ENCODE measurements at regions not wholly inside any gene's neighbourhood (a gene's known extent, or its start where the extent isn't known, plus 50 kb on each side); places are given as distances from the start of the nearest gene placed in this dataset.
"Not testable (repeated sequence)": the region's sequence is repeated elsewhere in the genome, so short reads cannot be mapped to it uniquely, and the experiment has no call there.

DNA sequence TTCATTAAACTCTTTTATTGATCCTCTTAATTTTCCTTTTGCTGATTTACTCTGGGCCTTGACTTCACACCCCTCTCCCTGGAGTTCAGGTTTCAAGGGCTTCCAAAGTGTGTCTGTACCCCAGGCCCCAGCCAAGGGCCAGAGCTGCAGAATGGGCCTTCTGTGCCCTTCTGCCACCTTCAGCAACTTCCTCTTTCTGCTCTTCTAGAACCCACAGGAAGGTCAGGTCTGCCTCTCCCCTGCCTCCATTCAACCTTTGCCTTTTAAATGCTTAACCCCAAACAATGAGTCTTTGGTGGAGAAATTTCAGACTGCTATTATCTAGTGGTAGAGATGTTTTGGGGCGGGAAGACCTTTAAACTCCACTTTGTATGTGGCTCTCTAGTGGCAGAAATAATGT lies 63.1 kb downstream of the TSN start:
- no peak for DNase-seq

GRCh38 chr2:121819846-121820245 lies 64.4 kb downstream of the TSN start:
- DNase-seq, result no peak

- no peak for DNase-seq
Measured at GRCh38 chr2:121821476-121822158, 66.2 kb downstream of the TSN start.

GRCh38 chr2:121824264-121824663 lies 68.8 kb downstream of the TSN start:
- no peak for DNase-seq

GRCh38 chr2:121825003-121825950 lies 69.8 kb downstream of the TSN start:
- DNase-seq, result no peak

DNA sequence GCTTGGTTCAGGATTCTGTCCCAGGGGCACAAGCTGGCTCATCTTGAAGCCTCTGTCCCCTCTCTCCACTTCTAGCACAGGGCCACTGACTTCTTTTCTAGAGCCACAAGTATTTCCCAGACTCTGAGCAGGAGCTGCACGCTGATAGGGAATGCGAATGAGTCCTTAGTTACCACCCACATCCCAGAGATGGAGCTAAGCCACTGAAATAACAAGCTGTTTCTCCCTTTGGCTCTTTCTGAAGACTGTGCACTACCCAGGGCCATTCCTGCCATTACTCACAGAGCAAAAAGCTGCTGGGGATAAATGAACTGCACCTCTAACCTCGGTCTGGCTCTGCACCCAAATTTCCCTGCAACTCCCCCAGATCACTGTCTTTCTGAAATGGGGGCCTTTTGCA lies 70.6 kb downstream of the TSN start:
- DNase-seq, result no peak

- DNase-seq, result no peak
Measured at GRCh38 chr2:121828281-121828731, 72.9 kb downstream of the TSN start.

DNA sequence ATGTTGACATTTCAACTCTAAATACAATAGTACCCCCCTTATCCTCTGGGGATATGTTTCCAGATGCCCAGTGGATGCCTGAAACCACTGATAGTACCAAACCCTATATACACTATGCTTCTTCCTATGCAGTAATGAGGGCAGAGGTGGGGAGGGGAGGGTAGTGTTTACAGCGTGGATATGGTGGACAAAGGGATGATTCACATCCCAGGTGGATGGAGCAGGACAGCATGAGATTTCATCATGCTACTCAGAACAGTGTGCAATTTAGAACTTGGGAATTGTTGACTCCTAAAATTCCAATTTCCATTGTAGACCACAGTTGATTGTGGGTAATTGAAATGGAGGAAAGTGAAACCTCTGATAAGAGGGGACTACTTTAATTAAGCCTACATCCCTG lies 75.4 kb downstream of the TSN start:
- DNase-seq, result no peak

DNA sequence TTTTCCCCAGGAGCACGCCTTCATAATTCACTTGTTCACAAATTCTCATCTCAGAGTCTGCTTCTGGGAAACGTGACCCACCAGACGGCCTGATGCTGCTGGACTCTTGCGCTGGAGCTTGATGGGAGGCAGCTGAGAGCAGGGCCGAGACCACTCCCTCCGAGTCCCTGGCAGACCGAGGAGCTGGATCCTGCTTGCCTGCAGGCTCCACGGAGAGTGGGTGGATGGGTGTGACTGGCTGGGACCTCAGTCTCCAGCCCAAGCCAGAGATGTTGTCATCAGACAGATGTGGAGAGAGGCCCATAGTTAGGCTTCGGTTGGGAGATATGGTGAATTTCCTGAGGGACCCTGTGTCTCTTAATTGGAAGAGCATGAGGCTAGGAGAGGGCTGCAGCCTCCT lies 76.4 kb downstream of the TSN start:
- DNase-seq, result no peak

DNA sequence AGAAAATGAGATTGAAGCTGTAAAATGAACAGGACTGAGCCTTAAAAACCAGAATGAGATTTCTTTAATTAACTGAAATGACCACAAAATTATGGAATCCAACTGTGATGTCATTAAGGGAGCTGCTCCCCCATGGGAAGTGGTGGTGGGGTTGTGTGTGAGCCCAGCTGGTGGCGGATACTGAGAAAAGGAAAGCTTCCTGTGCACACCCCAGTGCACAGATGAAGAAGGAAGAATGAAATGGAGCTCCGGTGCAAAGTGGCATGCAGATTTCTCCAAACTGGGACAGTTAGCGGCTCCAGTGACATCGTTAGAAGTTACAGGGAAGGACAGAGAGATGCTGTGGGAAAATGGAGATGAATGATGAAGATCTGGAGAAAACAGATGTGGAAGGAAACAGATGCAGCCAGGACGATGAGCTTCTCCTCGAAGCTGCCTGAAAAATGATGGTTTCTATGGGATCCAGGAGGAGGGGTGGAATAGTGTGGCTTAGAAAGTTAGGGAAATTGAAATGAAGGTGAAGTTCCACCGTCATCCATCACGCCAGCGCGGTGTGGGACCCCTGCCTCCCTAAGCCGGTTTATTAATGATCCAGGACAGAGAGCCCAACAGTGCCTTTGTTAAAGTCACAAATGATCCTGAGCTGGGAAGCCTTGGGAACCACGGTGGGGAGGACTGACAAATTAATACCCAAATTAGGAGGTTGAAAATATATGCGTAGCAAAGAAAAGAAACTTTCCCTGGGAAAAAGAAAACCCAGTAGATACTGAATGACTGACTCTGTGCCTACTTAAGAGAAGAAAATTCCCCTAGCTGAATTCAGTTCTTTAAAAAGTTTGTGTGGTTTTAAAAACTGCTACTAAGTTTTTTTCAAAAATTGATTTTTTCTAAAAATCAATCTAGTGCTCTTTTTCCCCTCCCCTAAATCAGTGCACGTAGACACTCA lies 77.2 kb downstream of the TSN start:
- DNase-seq, result no peak

GRCh38 chr2:121833358-121833723 lies 77.9 kb downstream of the TSN start:
- DNase-seq, result no peak

- no peak for DNase-seq
Measured at GRCh38 chr2:121836611-121837010, 81.2 kb downstream of the TSN start.

GRCh38 chr2:121837591-121837990 lies 82.1 kb downstream of the TSN start:
- no peak for DNase-seq

- DNase-seq, result no peak
Measured at GRCh38 chr2:121838551-121838950, 83.1 kb downstream of the TSN start.

DNA sequence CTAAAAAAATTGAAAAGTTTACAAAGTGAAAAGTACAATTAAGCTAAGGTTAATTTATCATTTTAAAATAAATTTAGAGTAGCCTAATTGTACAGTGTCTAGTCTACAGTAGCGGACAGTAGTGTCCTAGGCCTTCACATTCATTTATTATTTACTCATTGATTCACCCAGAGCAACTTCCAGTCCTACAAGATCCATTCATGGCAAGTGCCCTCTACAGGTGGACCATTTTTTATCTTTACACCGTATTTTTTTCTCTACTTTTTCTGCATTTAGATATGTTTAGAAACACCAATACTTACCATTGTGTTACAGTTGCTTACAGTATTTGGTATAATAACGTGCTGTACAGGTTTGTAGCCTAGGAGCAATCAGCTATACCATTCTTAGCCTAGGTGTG lies 84.1 kb downstream of the TSN start:
- DNase-seq, result no peak

GRCh38 chr2:121849236-121849635 lies 93.8 kb downstream of the TSN start:
- no peak for DNase-seq

DNA sequence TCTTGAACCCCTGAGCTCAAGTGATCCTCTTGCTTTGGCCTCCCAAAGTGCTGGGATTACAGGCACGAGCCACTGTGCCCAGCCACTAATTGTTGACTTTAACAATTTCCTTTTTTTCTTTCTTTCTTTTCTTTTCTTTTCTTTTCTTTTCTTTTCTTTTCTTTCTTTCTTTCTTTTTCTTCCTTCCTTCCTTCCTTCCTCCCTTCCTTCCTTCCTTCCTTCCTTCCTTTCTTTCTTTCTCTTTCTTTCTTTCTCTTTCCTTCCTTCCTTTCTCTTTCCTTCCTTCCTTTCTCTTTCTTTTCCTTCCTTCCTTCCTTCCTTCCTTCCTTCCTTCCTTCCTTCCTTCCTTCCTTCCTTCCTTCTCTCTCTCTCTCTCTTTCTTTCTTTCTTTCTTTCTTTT lies 97.7 kb downstream of the TSN start:
- DNase-seq, result not testable (repeated sequence)

DNA sequence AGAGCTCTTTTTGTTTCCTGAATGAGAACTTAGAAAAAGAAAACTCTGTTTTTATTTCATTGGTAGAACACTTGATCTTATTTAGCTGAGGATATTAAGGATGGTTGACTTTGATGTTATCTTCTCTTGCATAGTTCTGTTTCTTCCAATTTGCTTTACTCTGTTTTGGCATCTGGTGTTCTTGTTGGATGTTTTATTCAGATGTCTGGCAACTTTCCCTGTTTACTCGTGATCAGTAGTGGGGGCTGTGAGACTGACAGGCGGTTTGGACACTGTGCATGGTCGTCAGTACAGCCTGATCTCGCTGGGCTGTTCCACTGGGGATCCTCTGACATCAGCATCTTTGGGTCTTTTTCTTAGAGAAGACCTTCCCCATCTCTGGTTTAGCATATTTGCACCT lies 100.1 kb downstream of the TSN start:
- DNase-seq, result no peak

DNA sequence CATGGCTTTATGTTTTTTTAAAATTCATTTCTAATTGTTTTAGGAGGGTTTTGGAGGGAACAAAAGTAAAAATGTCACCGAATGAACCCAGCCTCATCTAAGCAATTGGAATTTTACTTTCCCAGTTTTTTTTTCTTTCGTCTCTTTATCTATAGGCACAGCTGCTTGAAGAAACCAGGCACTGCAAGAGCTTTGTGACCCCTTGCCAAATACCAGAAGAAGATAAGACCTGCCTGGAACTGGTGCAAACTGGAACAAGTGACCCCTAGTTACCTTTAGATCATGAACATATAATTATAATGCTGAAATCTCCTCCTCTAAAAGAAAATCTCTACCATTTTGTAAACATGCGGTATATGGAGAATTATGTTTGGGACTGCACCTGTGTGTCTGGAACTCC lies 100.9 kb downstream of the TSN start:
- no peak for DNase-seq

DNA sequence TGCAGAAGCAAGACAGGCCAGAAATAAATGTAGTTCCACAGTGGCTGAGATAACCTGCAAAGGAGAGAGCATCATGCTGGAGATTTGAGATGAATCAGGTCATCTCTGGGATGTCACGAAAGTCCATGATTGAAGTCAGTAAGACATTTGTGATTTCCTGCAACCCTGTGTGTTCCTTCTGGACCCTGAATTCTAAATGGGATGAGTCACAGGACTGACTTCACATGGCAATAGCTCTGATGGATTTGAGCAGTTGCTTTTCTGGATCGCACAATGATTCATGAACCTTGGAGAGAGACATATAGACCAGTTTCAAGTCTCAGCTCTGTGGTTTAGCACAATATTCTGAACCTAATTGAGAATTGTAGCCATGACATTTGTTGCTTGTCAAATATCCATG lies 102.9 kb downstream of the TSN start:
- no peak for DNase-seq

DNA sequence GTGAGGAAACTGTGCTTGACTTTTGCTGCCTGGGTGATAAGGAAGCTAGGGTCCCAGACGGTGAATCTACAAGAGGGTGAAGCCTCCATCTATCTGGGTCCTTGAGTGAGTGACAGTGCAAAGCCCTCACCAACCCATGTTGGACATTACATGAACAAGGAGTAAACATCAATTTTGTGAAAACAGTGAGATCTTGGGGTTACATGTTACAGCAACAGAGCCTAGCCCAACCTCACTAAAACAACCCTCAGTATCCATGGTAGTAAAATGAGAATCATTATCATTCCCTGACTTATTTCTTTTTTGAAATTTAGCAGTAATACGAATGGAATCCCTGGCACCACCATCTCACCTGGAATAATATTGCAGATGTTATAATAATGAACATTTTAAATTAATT lies 103.4 kb downstream of the TSN start:
- no peak for DNase-seq

DNA sequence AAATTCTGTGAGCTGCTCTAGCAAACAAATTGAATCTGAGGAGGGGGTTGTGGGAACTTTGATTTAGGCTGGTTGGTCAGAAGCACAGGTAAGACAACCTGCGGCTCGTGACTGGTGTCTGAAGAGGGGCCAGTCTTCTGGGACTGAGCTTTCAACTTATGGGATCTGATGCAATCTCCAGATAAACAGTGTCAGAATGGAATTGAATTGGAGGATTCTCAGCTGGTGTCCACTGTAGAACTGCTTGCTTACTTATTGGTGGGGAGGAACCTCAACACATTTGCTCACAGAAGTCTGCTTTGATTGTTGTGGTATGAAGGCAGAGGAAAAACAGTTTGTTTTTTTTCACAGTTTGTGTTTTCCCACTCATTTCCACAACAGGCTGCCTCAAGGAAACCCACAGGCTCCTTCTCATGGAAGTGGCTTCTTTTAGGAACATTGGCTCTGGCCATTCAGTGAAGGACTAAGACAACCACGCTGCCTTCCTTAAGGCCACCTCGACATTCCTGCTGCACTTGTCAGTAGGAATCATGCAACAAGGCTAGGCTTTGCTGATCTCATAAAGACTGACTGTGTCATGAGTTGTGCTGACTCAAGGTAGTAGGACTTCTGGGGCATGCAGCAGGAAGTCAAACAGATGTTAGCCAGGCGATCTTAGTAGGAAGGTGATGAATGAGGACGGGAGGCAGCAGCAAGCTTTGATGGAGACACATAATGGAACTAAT lies 104.7 kb downstream of the TSN start:
- DNase-seq, result no peak

Data from SIG-M5 (cell line).